CD8-positive, alpha-beta memory T cell (primary cell): ENCODE measurements at regions not wholly inside any gene's neighbourhood (a gene's known extent, or its start where the extent isn't known, plus 50 kb on each side); places are given as distances from the start of the nearest gene placed in this dataset.

Experiments used
- CTCF ChIA-PET: fragments of 350-600 bp; sonication (Branson Sonifier 250); formaldehyde crosslinking; loops from one replicate; lab custom pipeline; 2021; ENCODE audit warnings: antibody characterized with exemption; lab: Charles Lee
- POLR2A ChIA-PET: fragments of 350-600 bp; sonication (Branson Sonifier 250); formaldehyde crosslinking; loops from one replicate; lab custom pipeline; 2021; ENCODE audit warnings: antibody characterized with exemption; lab: Charles Lee
- DNase-seq, 5 donors: peaks; one replicate each; pipeline versions ENCODE4 v3.0.0 to v3.0.0-alpha.2; 2020 to 2022; ENCODE audit warnings: mixed read lengths in 1 of 5
- H3K27ac ChIP-seq: one replicate; pipeline ENCODE4 v1.7.0; 2013; ENCODE audit warnings: low read depth, mild to moderate bottlenecking, low read length, moderate library complexity
- H3K27me3 ChIP-seq: 2 replicates; pipeline ENCODE4 v1.7.0; 2013; ENCODE audit warnings: low read length, mild to moderate bottlenecking; ENCODE audit not compliant: insufficient read depth, poor library complexity, severe bottlenecking
- H3K36me3 ChIP-seq: 2 replicates; pipeline ENCODE4 v1.7.0; 2013; ENCODE audit warnings: mild to moderate bottlenecking, low read length, moderate library complexity; ENCODE audit not compliant: insufficient read depth
- H3K4me1 ChIP-seq: 2 replicates; pipeline ENCODE4 v1.7.0; 2013; ENCODE audit warnings: mild to moderate bottlenecking, low read length, moderate library complexity; ENCODE audit not compliant: insufficient read depth
- H3K4me3 ChIP-seq: 2 replicates; pipeline ENCODE4 v1.7.0; 2013; ENCODE audit warnings: mild to moderate bottlenecking, low read length
- H3K9me3 ChIP-seq: 2 replicates; pipeline ENCODE4 v1.7.0; 2013; ENCODE audit warnings: mild to moderate bottlenecking, low read length
- H3K27ac Mint-ChIP-seq, 8 donors: one replicate each; pipeline ENCODE4 v1.8.0; 2020 to 2021; ENCODE audit warnings: mixed read lengths in 8 of 8, mild to moderate bottlenecking in 6 of 8, inconsistent platforms in 3 of 8, moderate library complexity in 3 of 8
- H3K27me3 Mint-ChIP-seq, 2 donors: one replicate each; pipeline ENCODE4 v1.8.0; 2020 to 2021; ENCODE audit warnings: mixed read lengths in 2 of 2, mild to moderate bottlenecking in 1 of 2, moderate library complexity in 1 of 2
- H3K36me3 Mint-ChIP-seq, 3 donors: one replicate each; pipeline ENCODE4 v1.8.0; 2020 to 2021; ENCODE audit warnings: mixed read lengths in 3 of 3, inconsistent platforms in 1 of 3, mild to moderate bottlenecking in 1 of 3
- H3K4me1 Mint-ChIP-seq, 3 donors: one replicate each; pipeline ENCODE4 v1.8.0; 2020 to 2021; ENCODE audit warnings: mixed read lengths in 3 of 3, inconsistent platforms in 1 of 3, mild to moderate bottlenecking in 1 of 3
- H3K4me3 Mint-ChIP-seq, 7 donors: one replicate each; pipeline ENCODE4 v1.8.0; 2020 to 2021; ENCODE audit warnings: mixed read lengths in 7 of 7, mild to moderate bottlenecking in 6 of 7, moderate library complexity in 4 of 7, inconsistent platforms in 2 of 7
- H3K9me3 Mint-ChIP-seq, 5 donors: one replicate each; pipeline ENCODE4 v1.8.0; 2020 to 2022; ENCODE audit warnings: mixed read lengths in 5 of 5, mild to moderate bottlenecking in 3 of 5, moderate library complexity in 2 of 5, inconsistent platforms in 1 of 5

DNA sequence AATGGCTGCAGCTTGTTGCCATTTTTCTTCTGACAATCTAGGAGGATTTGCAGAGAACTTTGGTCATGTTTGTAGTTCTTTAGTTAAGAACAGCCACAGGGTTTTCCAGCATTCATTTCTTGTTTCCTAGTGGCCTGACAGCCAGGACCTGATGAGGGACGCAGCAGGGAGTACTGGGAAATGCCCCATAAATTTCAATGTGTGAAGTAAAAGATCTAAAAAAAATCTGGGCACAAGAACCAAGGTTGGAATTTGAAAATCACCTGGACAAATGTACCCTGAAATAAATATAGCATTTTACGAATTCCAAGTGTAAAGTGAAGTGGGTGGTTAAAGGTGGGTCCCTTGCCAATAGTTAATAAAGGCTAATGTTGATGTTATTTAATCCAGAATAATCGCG is 195.0 kb downstream of the ZIC1 start:
- H3K27me3 Mint-ChIP-seq: no peaks in the 10 kb centered on the region
- no peaks in the 10 kb centered on the region for H3K4me1 ChIP-seq
- DNase-seq: no peak
- no peaks in the 10 kb centered on the region for H3K36me3 ChIP-seq
- no peak overlapping the region for H3K27ac Mint-ChIP-seq
- POLR2A ChIA-PET: no interaction called here
- no peaks in the 10 kb centered on the region for H3K36me3 Mint-ChIP-seq
- no peaks in the 10 kb centered on the region for H3K27me3 ChIP-seq
- CTCF ChIA-PET: no interaction called here
- peaks cover 0 to 12% (median 8%) of the 10 kb centered on the region in 5 donors for H3K9me3 Mint-ChIP-seq
- H3K4me3 Mint-ChIP-seq: no peak overlapping the region
- no peaks in the 10 kb centered on the region for H3K4me1 Mint-ChIP-seq
- no peak overlapping the region for H3K27ac ChIP-seq
- no peak overlapping the region for H3K4me3 ChIP-seq
- no peaks in the 10 kb centered on the region for H3K9me3 ChIP-seq

DNA sequence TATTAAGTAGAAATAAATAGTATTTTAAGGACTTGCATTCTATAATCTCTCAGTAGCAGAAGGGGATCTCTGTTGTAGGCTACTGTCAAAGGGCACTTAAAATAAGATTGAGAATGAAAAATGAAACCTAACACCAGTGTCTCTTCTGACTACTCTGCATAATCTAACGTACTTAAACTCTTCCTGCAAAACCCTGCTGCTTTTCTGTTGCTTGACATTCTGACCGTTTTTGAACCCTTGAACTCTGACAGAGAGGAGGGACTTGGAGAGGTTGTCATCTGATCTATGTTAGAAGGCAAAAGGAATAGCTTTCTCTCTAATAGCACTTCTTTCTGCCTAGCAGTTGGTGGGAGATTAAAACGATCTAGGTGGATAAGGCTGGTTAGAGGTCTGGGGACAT is 204.6 kb downstream of the ZIC1 start:
- H3K27me3 Mint-ChIP-seq: no peaks in the 10 kb centered on the region
- peaks cover 0 to 4% (median 3%) of the 10 kb centered on the region in 5 donors for H3K9me3 Mint-ChIP-seq
- CTCF ChIA-PET: no interaction called here
- no peaks in the 10 kb centered on the region for H3K9me3 ChIP-seq
- no peak for DNase-seq
- no peaks in the 10 kb centered on the region for H3K36me3 ChIP-seq
- H3K36me3 Mint-ChIP-seq: no peaks in the 10 kb centered on the region
- H3K4me3 Mint-ChIP-seq: no peak overlapping the region
- H3K27me3 ChIP-seq: no peaks in the 10 kb centered on the region
- H3K4me1 ChIP-seq: no peaks in the 10 kb centered on the region
- no peak overlapping the region for H3K27ac ChIP-seq
- no peaks in the 10 kb centered on the region for H3K4me1 Mint-ChIP-seq
- no peak overlapping the region for H3K4me3 ChIP-seq
- H3K27ac Mint-ChIP-seq: no peak overlapping the region
- POLR2A ChIA-PET: no interaction called here

- CTCF ChIA-PET: no interaction called here
- Histone ChIP-seq H3K4me3 (no peak overlapping the region), H3K9me3 (no peaks in the 10 kb centered on the region), H3K36me3 (no peaks in the 10 kb centered on the region), H3K4me1 (no peaks in the 10 kb centered on the region), H3K27ac (no peak overlapping the region), H3K27me3 (no peaks in the 10 kb centered on the region)
- H3K27me3 Mint-ChIP-seq: no peaks in the 10 kb centered on the region
- no peak overlapping the region for H3K4me3 Mint-ChIP-seq
- no peak overlapping the region for H3K27ac Mint-ChIP-seq
- no peaks in the 10 kb centered on the region for H3K4me1 Mint-ChIP-seq
- POLR2A ChIA-PET: no interaction called here
- peaks cover 0 to 4% (median 3%) of the 10 kb centered on the region in 5 donors for H3K9me3 Mint-ChIP-seq
- H3K36me3 Mint-ChIP-seq: no peaks in the 10 kb centered on the region
- DNase-seq: no peak
Measured at GRCh38 chr3:147614210-147614609, 205.0 kb downstream of the ZIC1 start.

GRCh38 chr3:147615035-147615434 is 205.9 kb downstream of the ZIC1 start:
- Histone ChIP-seq H3K36me3 (no peaks in the 10 kb centered on the region), H3K27ac (no peak overlapping the region), H3K27me3 (no peaks in the 10 kb centered on the region), H3K9me3 (no peaks in the 10 kb centered on the region), H3K4me1 (no peaks in the 10 kb centered on the region), H3K4me3 (no peak overlapping the region)
- no peak for DNase-seq
- peaks cover 0 to 4% (median 3%) of the 10 kb centered on the region in 5 donors for H3K9me3 Mint-ChIP-seq
- no peak overlapping the region for H3K27ac Mint-ChIP-seq
- no peaks in the 10 kb centered on the region for H3K36me3 Mint-ChIP-seq
- H3K4me3 Mint-ChIP-seq: no peak overlapping the region
- H3K27me3 Mint-ChIP-seq: no peaks in the 10 kb centered on the region
- ChIA-PET CTCF (no interaction called here), POLR2A (no interaction called here)
- no peaks in the 10 kb centered on the region for H3K4me1 Mint-ChIP-seq

DNA sequence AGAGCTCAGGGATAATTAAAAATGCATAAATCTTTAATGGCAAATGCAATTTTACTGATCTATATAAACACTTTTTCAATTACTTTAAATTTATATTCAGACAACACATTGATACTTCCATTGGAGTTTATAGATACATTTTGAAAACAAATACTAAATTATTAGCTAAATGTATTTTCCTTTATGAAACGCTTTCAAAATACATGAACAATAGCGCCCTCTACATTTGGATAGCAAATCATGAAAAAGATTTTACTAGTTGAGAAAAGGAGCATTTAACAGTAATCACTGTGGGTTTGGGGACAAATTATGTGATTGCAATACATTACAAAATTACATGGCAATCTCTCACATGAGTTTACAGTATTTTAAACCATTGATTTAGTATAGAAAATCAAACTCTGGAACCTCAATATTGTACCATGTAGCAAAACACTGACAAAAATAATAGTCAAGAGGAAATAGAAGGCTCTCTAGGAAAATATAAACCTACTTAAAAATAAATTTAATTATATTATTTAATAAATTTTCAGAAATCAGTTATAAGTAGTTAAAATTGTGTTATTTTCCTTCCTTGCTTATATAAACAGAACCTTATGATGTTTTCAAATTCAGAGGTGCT is 207.9 kb downstream of the ZIC1 start:
- Mint-ChIP-seq H3K27ac (no peak overlapping the region), H3K9me3 (peaks cover 0 to 4% (median 3%) of the 10 kb centered on the region in 5 donors), H3K36me3 (no peaks in the 10 kb centered on the region), H3K4me1 (no peaks in the 10 kb centered on the region), H3K4me3 (no peak overlapping the region), H3K27me3 (no peaks in the 10 kb centered on the region)
- POLR2A ChIA-PET: no interaction called here
- H3K4me1 ChIP-seq: no peaks in the 10 kb centered on the region
- no peaks in the 10 kb centered on the region for H3K27me3 ChIP-seq
- CTCF ChIA-PET: no interaction called here
- no peak for DNase-seq
- no peaks in the 10 kb centered on the region for H3K36me3 ChIP-seq
- no peaks in the 10 kb centered on the region for H3K9me3 ChIP-seq
- H3K27ac ChIP-seq: no peak overlapping the region
- H3K4me3 ChIP-seq: no peak overlapping the region

DNA sequence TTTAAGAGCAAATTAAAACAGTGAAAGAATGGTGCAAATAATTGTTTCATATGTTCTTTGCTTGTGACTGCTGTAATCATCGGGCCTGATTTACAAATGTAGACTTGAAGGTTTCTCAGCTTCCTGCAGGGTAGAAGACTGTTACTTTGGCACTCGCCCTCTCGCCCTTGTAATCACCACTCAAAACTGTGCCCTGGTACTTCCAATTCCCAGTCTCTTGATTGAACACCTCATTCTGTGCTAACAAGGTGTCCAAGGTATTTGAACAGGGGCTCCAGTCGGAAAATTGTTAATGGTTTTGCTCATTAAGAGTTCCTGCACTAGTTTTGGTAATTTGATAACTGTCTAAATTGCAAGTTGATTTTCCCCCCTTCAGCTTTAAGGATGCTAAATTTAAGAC is 209.5 kb downstream of the ZIC1 start:
- CTCF ChIA-PET: no interaction called here
- no peak overlapping the region for H3K27ac Mint-ChIP-seq
- peaks cover 0 to under 1% (median 0%) of the 10 kb centered on the region in 3 donors for H3K36me3 Mint-ChIP-seq
- no peaks in the 10 kb centered on the region for H3K4me1 Mint-ChIP-seq
- Histone ChIP-seq H3K27ac (no peak overlapping the region), H3K9me3 (no peaks in the 10 kb centered on the region), H3K27me3 (no peaks in the 10 kb centered on the region), H3K4me3 (no peak overlapping the region), H3K4me1 (no peaks in the 10 kb centered on the region), H3K36me3 (no peaks in the 10 kb centered on the region)
- no peak overlapping the region for H3K4me3 Mint-ChIP-seq
- POLR2A ChIA-PET: no interaction called here
- no peak for DNase-seq
- H3K9me3 Mint-ChIP-seq: peaks cover 0 to 16% (median 5%) of the 10 kb centered on the region in 5 donors
- H3K27me3 Mint-ChIP-seq: no peaks in the 10 kb centered on the region

- H3K4me1 Mint-ChIP-seq: no peaks in the 10 kb centered on the region
- no peaks in the 10 kb centered on the region for H3K4me1 ChIP-seq
- no peak for DNase-seq
- no peak overlapping the region for H3K27ac ChIP-seq
- H3K4me3 ChIP-seq: no peak overlapping the region
- H3K4me3 Mint-ChIP-seq: no peak overlapping the region
- no peaks in the 10 kb centered on the region for H3K36me3 ChIP-seq
- ChIA-PET POLR2A (no interaction called here), CTCF (no interaction called here)
- H3K9me3 Mint-ChIP-seq: peaks cover 3 to 22% (median 4%) of the 10 kb centered on the region in 5 donors
- no peaks in the 10 kb centered on the region for H3K9me3 ChIP-seq
- peaks cover 0 to 3% (median 0%) of the 10 kb centered on the region in 3 donors for H3K36me3 Mint-ChIP-seq
- H3K27me3 Mint-ChIP-seq: no peaks in the 10 kb centered on the region
- H3K27ac Mint-ChIP-seq: no peak overlapping the region
- H3K27me3 ChIP-seq: no peaks in the 10 kb centered on the region
Measured at GRCh38 chr3:147619921-147620560, 210.9 kb downstream of the ZIC1 start.

- no peaks in the 10 kb centered on the region for H3K36me3 ChIP-seq
- Mint-ChIP-seq H3K4me1 (no peaks in the 10 kb centered on the region), H3K9me3 (peaks cover 3 to 22% (median 4%) of the 10 kb centered on the region in 5 donors), H3K4me3 (no peak overlapping the region), H3K27ac (no peak overlapping the region), H3K27me3 (no peaks in the 10 kb centered on the region), H3K36me3 (peaks cover 0 to 3% (median 0%) of the 10 kb centered on the region in 3 donors)
- no peaks in the 10 kb centered on the region for H3K27me3 ChIP-seq
- DNase-seq: no peak
- H3K27ac ChIP-seq: no peak overlapping the region
- H3K4me3 ChIP-seq: no peak overlapping the region
- no peaks in the 10 kb centered on the region for H3K9me3 ChIP-seq
- no peaks in the 10 kb centered on the region for H3K4me1 ChIP-seq
- POLR2A ChIA-PET: no interaction called here
- CTCF ChIA-PET: no interaction called here
Measured at GRCh38 chr3:147620906-147621305, 211.7 kb downstream of the ZIC1 start.
